H1 (cell line): ENCODE measurements at regions not wholly inside any gene's neighbourhood (a gene's known extent, or its start where the extent isn't known, plus 50 kb on each side); places are given as distances from the start of the nearest gene placed in this dataset.

Experiments
- BCL11A ChIP-seq, 2 experiments: IDR thresholded peaks; one replicate each; pipeline ENCODE4 v1.6.1; 2011; ENCODE audit warnings: low read depth in 2 of 2, low read length in 2 of 2, mild to moderate bottlenecking in 2 of 2
- CTBP2 ChIP-seq: IDR thresholded peaks from 2 replicates; pipeline ENCODE4 v1.7.0; 2011; ENCODE audit warnings: borderline replicate concordance, mild to moderate bottlenecking, moderate library complexity, mixed read lengths, low read length; ENCODE audit not compliant: insufficient read depth, insufficient read length
- KDM1A ChIP-seq: fragments of 200-600, 300-600 bp; sonication (generic); IDR thresholded peaks from 2 replicates; pipeline ENCODE4 v1.7.1; 2016; ENCODE audit warnings: mild to moderate bottlenecking, low read length, borderline replicate concordance
- POU5F1 ChIP-seq: IDR thresholded peaks from 2 replicates; pipeline ENCODE4 v1.6.1; 2011; ENCODE audit warnings: low read depth, mild to moderate bottlenecking, low read length, moderate library complexity
- RNF2 ChIP-seq: fragments of 200-900, 300-1000 bp; sonication (generic); IDR thresholded peaks from 2 replicates; pipeline ENCODE4 v1.7.1; 2016; ENCODE audit warnings: borderline replicate concordance, low read depth, mild to moderate bottlenecking, antibody characterized with exemption, low read length; ENCODE audit not compliant: poor library complexity, severe bottlenecking; ENCODE audit errors: missing control alignments
- SRF ChIP-seq: IDR thresholded peaks from 2 replicates; pipeline ENCODE4 v1.6.1; 2011; ENCODE audit warnings: mild to moderate bottlenecking, low read depth, low read length, moderate library complexity
- SUZ12 ChIP-seq: fragments of 200-600 bp; sonication (generic); IDR thresholded peaks from 2 replicates; pipeline ENCODE4 v1.6.1; 2012; ENCODE audit warnings: mild to moderate bottlenecking, inconsistent platforms, low read length, moderate library complexity, mixed read lengths
- TF ChIP-seq, protein P1 (sequence below): fragments of 300-600 bp; sonication (generic); IDR thresholded peaks from 2 replicates; pipeline ENCODE4 v1.7.1; 2012; ENCODE audit warnings: low read length, moderate library complexity, mild to moderate bottlenecking, inconsistent platforms; ENCODE audit not compliant: insufficient replicate concordance
- TF ChIP-seq, protein P2 (sequence below): IDR thresholded peaks from 2 replicates; pipeline ENCODE4 v1.6.1; 2012; ENCODE audit warnings: inconsistent platforms

DNA sequence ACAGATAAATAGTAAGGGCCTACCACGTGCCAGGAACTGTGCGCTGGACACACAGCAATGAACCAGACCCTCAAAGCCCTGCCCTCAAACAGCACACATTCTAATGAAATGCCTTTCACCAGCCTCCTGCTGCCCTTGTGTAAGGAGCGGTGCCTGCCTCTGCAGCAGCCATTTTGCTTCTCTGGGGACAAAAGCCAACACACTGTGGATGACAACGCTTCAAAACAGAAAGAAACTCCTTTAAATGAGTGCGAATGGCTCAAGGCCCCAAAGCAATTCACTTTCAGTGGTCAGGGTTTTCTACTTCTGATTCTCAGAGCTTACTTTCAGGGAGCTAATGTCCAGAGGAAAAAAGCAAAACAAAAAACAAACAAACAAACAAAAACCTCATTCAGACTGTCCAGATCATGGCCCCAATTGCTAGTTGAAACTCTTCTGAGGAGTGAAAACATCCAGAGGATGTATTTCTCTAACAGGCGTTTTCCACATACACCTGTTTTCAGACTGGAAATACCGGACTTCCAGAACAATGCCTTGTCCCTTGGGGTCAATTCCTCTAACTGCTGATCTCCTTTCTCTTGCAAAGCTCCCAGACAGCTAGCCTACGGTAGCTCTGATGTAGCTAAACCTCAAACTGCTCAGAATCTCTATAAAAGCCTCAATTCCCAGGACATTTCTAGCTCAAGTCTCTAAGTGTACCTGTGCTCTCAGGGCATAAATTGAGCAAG lies 323.3 kb upstream of the ZNF521 start (continued):
- TF ChIP-seq RNF2 (no peak), SUZ12 (no peak), POU5F1 (no peak), BCL11A (IDR thresholded peaks at IDR 0.05; ENCODE audit: low read depth in 2 of 2, low read length in 2 of 2) (peak in 1 of 2 experiments; percentile 94), CTBP2 (no peak), SRF (no peak), KDM1A (no peak)
- TF ChIP-seq, protein P1, sequence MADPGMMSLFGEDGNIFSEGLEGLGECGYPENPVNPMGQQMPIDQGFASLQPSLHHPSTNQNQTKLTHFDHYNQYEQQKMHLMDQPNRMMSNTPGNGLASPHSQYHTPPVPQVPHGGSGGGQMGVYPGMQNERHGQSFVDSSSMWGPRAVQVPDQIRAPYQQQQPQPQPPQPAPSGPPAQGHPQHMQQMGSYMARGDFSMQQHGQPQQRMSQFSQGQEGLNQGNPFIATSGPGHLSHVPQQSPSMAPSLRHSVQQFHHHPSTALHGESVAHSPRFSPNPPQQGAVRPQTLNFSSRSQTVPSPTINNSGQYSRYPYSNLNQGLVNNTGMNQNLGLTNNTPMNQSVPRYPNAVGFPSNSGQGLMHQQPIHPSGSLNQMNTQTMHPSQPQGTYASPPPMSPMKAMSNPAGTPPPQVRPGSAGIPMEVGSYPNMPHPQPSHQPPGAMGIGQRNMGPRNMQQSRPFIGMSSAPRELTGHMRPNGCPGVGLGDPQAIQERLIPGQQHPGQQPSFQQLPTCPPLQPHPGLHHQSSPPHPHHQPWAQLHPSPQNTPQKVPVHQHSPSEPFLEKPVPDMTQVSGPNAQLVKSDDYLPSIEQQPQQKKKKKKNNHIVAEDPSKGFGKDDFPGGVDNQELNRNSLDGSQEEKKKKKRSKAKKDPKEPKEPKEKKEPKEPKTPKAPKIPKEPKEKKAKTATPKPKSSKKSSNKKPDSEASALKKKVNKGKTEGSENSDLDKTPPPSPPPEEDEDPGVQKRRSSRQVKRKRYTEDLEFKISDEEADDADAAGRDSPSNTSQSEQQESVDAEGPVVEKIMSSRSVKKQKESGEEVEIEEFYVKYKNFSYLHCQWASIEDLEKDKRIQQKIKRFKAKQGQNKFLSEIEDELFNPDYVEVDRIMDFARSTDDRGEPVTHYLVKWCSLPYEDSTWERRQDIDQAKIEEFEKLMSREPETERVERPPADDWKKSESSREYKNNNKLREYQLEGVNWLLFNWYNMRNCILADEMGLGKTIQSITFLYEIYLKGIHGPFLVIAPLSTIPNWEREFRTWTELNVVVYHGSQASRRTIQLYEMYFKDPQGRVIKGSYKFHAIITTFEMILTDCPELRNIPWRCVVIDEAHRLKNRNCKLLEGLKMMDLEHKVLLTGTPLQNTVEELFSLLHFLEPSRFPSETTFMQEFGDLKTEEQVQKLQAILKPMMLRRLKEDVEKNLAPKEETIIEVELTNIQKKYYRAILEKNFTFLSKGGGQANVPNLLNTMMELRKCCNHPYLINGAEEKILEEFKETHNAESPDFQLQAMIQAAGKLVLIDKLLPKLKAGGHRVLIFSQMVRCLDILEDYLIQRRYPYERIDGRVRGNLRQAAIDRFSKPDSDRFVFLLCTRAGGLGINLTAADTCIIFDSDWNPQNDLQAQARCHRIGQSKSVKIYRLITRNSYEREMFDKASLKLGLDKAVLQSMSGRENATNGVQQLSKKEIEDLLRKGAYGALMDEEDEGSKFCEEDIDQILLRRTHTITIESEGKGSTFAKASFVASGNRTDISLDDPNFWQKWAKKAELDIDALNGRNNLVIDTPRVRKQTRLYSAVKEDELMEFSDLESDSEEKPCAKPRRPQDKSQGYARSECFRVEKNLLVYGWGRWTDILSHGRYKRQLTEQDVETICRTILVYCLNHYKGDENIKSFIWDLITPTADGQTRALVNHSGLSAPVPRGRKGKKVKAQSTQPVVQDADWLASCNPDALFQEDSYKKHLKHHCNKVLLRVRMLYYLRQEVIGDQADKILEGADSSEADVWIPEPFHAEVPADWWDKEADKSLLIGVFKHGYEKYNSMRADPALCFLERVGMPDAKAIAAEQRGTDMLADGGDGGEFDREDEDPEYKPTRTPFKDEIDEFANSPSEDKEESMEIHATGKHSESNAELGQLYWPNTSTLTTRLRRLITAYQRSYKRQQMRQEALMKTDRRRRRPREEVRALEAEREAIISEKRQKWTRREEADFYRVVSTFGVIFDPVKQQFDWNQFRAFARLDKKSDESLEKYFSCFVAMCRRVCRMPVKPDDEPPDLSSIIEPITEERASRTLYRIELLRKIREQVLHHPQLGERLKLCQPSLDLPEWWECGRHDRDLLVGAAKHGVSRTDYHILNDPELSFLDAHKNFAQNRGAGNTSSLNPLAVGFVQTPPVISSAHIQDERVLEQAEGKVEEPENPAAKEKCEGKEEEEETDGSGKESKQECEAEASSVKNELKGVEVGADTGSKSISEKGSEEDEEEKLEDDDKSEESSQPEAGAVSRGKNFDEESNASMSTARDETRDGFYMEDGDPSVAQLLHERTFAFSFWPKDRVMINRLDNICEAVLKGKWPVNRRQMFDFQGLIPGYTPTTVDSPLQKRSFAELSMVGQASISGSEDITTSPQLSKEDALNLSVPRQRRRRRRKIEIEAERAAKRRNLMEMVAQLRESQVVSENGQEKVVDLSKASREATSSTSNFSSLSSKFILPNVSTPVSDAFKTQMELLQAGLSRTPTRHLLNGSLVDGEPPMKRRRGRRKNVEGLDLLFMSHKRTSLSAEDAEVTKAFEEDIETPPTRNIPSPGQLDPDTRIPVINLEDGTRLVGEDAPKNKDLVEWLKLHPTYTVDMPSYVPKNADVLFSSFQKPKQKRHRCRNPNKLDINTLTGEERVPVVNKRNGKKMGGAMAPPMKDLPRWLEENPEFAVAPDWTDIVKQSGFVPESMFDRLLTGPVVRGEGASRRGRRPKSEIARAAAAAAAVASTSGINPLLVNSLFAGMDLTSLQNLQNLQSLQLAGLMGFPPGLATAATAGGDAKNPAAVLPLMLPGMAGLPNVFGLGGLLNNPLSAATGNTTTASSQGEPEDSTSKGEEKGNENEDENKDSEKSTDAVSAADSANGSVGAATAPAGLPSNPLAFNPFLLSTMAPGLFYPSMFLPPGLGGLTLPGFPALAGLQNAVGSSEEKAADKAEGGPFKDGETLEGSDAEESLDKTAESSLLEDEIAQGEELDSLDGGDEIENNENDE, result peak; percentile 83
- TF ChIP-seq, protein P2, sequence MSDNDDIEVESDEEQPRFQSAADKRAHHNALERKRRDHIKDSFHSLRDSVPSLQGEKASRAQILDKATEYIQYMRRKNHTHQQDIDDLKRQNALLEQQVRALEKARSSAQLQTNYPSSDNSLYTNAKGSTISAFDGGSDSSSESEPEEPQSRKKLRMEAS, result peak; percentile 46; the same call in 1 of the 2 replicates
